HG02678 (cell line): ENCODE measurements at regions not wholly inside any gene's neighbourhood (a gene's known extent, or its start where the extent isn't known, plus 50 kb on each side); places are given as distances from the start of the nearest gene placed in this dataset.
"Not testable (repeated sequence)": the region's sequence is repeated elsewhere in the genome, so short reads cannot be mapped to it uniquely, and the experiment has no call there.

ENCODE experiments used
- ATAC-seq: cut with Tn5 transposase; IDR thresholded peaks from one replicate; pipeline ENCODE4 v1.9.1; 2021; ENCODE audit warnings: mild to moderate bottlenecking, moderate library complexity; ENCODE audit not compliant: unreplicated experiment

- no peak for ATAC-seq
Measured at GRCh38 chr12:60184096-60184495, 588.3 kb downstream of the SLC16A7 start.

- no peak for ATAC-seq
Measured at GRCh38 chr12:60185060-60185459, 589.2 kb downstream of the SLC16A7 start.

- no peak for ATAC-seq
Measured at GRCh38 chr12:60191271-60191670, 595.4 kb downstream of the SLC16A7 start.

- no peak for ATAC-seq
Measured at GRCh38 chr12:60191676-60192359, 596.0 kb downstream of the SLC16A7 start.

- ATAC-seq, result no peak
Measured at GRCh38 chr12:60194678-60195077, 598.8 kb downstream of the SLC16A7 start.

GRCh38 chr12:60195483-60195882 lies 599.7 kb downstream of the SLC16A7 start:
- ATAC-seq, result no peak

GRCh38 chr12:60196366-60196765 lies 600.5 kb downstream of the SLC16A7 start:
- no peak for ATAC-seq

- ATAC-seq, result no peak
Measured at GRCh38 chr12:60197589-60197988, 601.8 kb downstream of the SLC16A7 start.

- ATAC-seq, result no peak
Measured at GRCh38 chr12:60201891-60202290, 606.1 kb downstream of the SLC16A7 start.

GRCh38 chr12:60205500-60205899 lies 609.7 kb downstream of the SLC16A7 start:
- no peak for ATAC-seq

GRCh38 chr12:60209521-60209920 lies 613.7 kb downstream of the SLC16A7 start:
- ATAC-seq, result no peak

GRCh38 chr12:60209933-60210332 lies 614.1 kb downstream of the SLC16A7 start:
- ATAC-seq, result no peak

- ATAC-seq, result no peak
Measured at GRCh38 chr12:60210756-60211155, 614.9 kb downstream of the SLC16A7 start.

- no peak for ATAC-seq
Measured at GRCh38 chr12:60211244-60211643, 615.4 kb downstream of the SLC16A7 start.

- ATAC-seq, result no peak
Measured at GRCh38 chr12:60212159-60213000, 616.6 kb downstream of the SLC16A7 start.

GRCh38 chr12:60213272-60213671 lies 617.4 kb downstream of the SLC16A7 start:
- ATAC-seq, result not testable (repeated sequence)

GRCh38 chr12:60216226-60216625 lies 620.4 kb downstream of the SLC16A7 start:
- no peak for ATAC-seq

- ATAC-seq, result no peak
Measured at GRCh38 chr12:60223242-60223641, 627.4 kb downstream of the SLC16A7 start.

- ATAC-seq, result no peak
Measured at GRCh38 chr12:60225216-60226000, 629.6 kb downstream of the SLC16A7 start.

- ATAC-seq, result no peak
Measured at GRCh38 chr12:60227916-60228315, 632.1 kb downstream of the SLC16A7 start.

- ATAC-seq, result no peak
Measured at GRCh38 chr12:60230056-60230455, 634.2 kb downstream of the SLC16A7 start.
